Osteoblast (primary cell): ENCODE measurements at regions not wholly inside any gene's neighbourhood (a gene's known extent, or its start where the extent isn't known, plus 50 kb on each side); places are given as distances from the start of the nearest gene placed in this dataset.
A peak's percentile ranks its signal among the peaks of the same experiment; 100 is the strongest.

ENCODE experiments used
- DNase-seq: peaks from one replicate; pipeline ENCODE4 v3.0.0; 2011; ENCODE audit warnings: low spot score, mixed read lengths; ENCODE audit not compliant: insufficient read length; ENCODE audit errors: missing footprints
- H2AFZ ChIP-seq: 2 replicates; pipeline ENCODE4 v1.6.0; 2011; ENCODE audit warnings: mild to moderate bottlenecking, low read length
- H3K27ac ChIP-seq: 2 replicates; pipeline ENCODE4 v1.5.1; 2011; ENCODE audit warnings: mild to moderate bottlenecking, low read depth, low read length, moderate library complexity
- H3K27me3 ChIP-seq: 2 replicates; pipeline ENCODE4 v1.6.0; 2012; ENCODE audit warnings: mild to moderate bottlenecking, control low read depth, inconsistent platforms, low read length, moderate library complexity; ENCODE audit not compliant: insufficient read depth
- H3K36me3 ChIP-seq: 2 replicates; pipeline ENCODE4 v1.5.1; 2011; ENCODE audit warnings: mild to moderate bottlenecking, low read length, control low read depth, moderate library complexity; ENCODE audit not compliant: insufficient read depth
- H3K4me1 ChIP-seq: 2 replicates; pipeline ENCODE4 v1.5.1; 2011; ENCODE audit warnings: mild to moderate bottlenecking, low read length, control low read depth, moderate library complexity; ENCODE audit not compliant: insufficient read depth
- H3K4me2 ChIP-seq: 2 replicates; pipeline ENCODE4 v1.6.0; 2011; ENCODE audit warnings: mild to moderate bottlenecking, low read length; ENCODE audit not compliant: insufficient read depth
- H3K4me3 ChIP-seq: fragments of 200-600 bp; sonication (generic); 3 replicates; pipeline ENCODE4 v1.5.1; 2012; ENCODE audit warnings: mild to moderate bottlenecking, low read length, inconsistent platforms; ENCODE audit not compliant: insufficient read depth
- H3K79me2 ChIP-seq: 2 replicates; pipeline ENCODE4 v1.6.0; 2012; ENCODE audit warnings: mild to moderate bottlenecking, low read length, control low read depth, inconsistent platforms; ENCODE audit not compliant: insufficient read depth
- H3K9me3 ChIP-seq: 2 replicates; pipeline ENCODE4 v1.5.1; 2011; ENCODE audit warnings: low read depth, low read length, control low read depth
- H4K20me1 ChIP-seq: 2 replicates; pipeline ENCODE4 v1.6.0; 2012; ENCODE audit warnings: mild to moderate bottlenecking, low read length, control low read depth; ENCODE audit not compliant: insufficient read depth
- TF ChIP-seq, protein P1 (sequence below): IDR thresholded peaks from 2 replicates; pipeline ENCODE4 v1.5.1; 2011; ENCODE audit warnings: mild to moderate bottlenecking, low read depth, low read length, moderate library complexity; ENCODE audit errors: extremely low read depth

GRCh38 chr4:123890889-123891288, 494.3 kb downstream of the SPRY1 start:
- Histone ChIP-seq H3K9me3 (no peaks in the 10 kb centered on the region), H3K27ac (no peak overlapping the region), H2AFZ (no peak overlapping the region), H3K27me3 (no peaks in the 10 kb centered on the region), H3K79me2 (no peaks in the 10 kb centered on the region), H3K4me3 (no peak overlapping the region), H3K4me1 (peaks cover 2% of the 10 kb centered on the region), H4K20me1 (no peaks in the 10 kb centered on the region), H3K4me2 (no peak overlapping the region), H3K36me3 (no peaks in the 10 kb centered on the region)
- TF ChIP-seq, protein P1, sequence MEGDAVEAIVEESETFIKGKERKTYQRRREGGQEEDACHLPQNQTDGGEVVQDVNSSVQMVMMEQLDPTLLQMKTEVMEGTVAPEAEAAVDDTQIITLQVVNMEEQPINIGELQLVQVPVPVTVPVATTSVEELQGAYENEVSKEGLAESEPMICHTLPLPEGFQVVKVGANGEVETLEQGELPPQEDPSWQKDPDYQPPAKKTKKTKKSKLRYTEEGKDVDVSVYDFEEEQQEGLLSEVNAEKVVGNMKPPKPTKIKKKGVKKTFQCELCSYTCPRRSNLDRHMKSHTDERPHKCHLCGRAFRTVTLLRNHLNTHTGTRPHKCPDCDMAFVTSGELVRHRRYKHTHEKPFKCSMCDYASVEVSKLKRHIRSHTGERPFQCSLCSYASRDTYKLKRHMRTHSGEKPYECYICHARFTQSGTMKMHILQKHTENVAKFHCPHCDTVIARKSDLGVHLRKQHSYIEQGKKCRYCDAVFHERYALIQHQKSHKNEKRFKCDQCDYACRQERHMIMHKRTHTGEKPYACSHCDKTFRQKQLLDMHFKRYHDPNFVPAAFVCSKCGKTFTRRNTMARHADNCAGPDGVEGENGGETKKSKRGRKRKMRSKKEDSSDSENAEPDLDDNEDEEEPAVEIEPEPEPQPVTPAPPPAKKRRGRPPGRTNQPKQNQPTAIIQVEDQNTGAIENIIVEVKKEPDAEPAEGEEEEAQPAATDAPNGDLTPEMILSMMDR: no peak
- no peak for DNase-seq

GRCh38 chr4:123891881-123892280, 495.3 kb downstream of the SPRY1 start:
- peaks cover 2% of the 10 kb centered on the region for H3K4me1 ChIP-seq
- H3K36me3 ChIP-seq: no peaks in the 10 kb centered on the region
- no peak overlapping the region for H3K4me3 ChIP-seq
- H3K27ac ChIP-seq: no peak overlapping the region
- no peak overlapping the region for H2AFZ ChIP-seq
- no peaks in the 10 kb centered on the region for H3K79me2 ChIP-seq
- no peak overlapping the region for H3K4me2 ChIP-seq
- no peak for DNase-seq
- no peaks in the 10 kb centered on the region for H4K20me1 ChIP-seq
- H3K27me3 ChIP-seq: no peaks in the 10 kb centered on the region
- no peaks in the 10 kb centered on the region for H3K9me3 ChIP-seq
- TF ChIP-seq, protein P1: no peak

DNA sequence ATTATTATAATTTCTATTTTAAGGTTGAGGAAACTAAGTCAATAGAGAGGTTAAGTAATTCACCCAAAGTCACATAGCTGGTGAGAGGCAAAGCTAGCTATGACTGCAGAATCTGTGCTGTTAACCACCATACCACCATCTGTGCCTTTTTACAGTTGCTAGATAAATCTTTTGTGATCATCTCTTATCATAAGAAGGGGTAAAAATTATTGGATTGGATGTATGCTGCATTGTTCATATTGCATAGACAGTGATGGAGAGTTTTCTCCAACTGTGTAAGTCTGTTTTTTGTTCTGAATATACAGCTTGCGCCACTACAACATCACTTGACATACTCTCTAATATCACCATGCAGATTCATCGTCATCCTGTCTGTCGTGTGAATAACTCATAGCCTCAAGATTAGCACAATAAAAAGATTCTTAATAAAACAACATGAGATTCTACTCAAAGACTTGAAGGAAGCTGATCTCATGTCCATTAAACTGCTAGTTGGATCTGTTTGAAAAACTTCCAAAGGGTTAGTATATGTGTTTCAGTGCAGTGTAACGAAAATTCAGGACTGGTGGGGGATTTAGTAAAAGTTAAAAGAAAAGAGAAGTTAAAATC, 495.9 kb downstream of the SPRY1 start:
- H2AFZ ChIP-seq: no peak overlapping the region
- TF ChIP-seq, protein P1: no peak
- no peaks in the 10 kb centered on the region for H3K79me2 ChIP-seq
- H3K27me3 ChIP-seq: no peaks in the 10 kb centered on the region
- H3K36me3 ChIP-seq: no peaks in the 10 kb centered on the region
- H4K20me1 ChIP-seq: no peaks in the 10 kb centered on the region
- H3K9me3 ChIP-seq: no peaks in the 10 kb centered on the region
- H3K4me3 ChIP-seq: no peak overlapping the region
- peaks cover 2% of the 10 kb centered on the region for H3K4me1 ChIP-seq
- H3K4me2 ChIP-seq: no peak overlapping the region
- no peak for DNase-seq
- no peak overlapping the region for H3K27ac ChIP-seq

- Histone ChIP-seq H3K9me3 (no peaks in the 10 kb centered on the region), H3K27me3 (no peaks in the 10 kb centered on the region), H3K27ac (no peak overlapping the region), H2AFZ (peak overlapping the region; percentile 44), H3K4me3 (no peak overlapping the region), H4K20me1 (no peaks in the 10 kb centered on the region), H3K4me1 (peaks cover 2% of the 10 kb centered on the region), H3K4me2 (peak overlapping the region; percentile 7), H3K79me2 (no peaks in the 10 kb centered on the region), H3K36me3 (no peaks in the 10 kb centered on the region)
- no peak for DNase-seq
- TF ChIP-seq, protein P1: no peak
These were observed 496.7 kb downstream of the SPRY1 start for GRCh38 chr4:123893011-123893981.
